ENCODE measurements at regions not wholly inside any gene's neighbourhood (a gene's known extent, or its start where the extent isn't known, plus 50 kb on each side); places are given as distances from the start of the nearest gene placed in this dataset.

GRCh38 chr10:2888403-2889004 is 178.8 kb upstream of the PFKP start:
- H2AFZ ChIP-seq (ENCODE audit: low read depth, low read length, severe bottlenecking) = no peak overlapping the region
- no peaks in the 10 kb centered on the region for H4K20me1 ChIP-seq (ENCODE audit: low read depth, low read length)
- H3K27me3 ChIP-seq (ENCODE audit: low read length) = no peaks in the 10 kb centered on the region
- H3K9me3 ChIP-seq (ENCODE audit: insufficient read depth, low read length) = no peaks in the 10 kb centered on the region
- H3K4me3 ChIP-seq (ENCODE audit: insufficient read depth, low read length, poor library complexity, severe bottlenecking) = no peak overlapping the region
- no peaks in the 10 kb centered on the region for H3F3A ChIP-seq (ENCODE audit: insufficient read depth)
- no peak overlapping the region for H3K4me2 ChIP-seq (ENCODE audit: low read depth, low read length, poor library complexity, severe bottlenecking)
- no peak overlapping the region for H3K9ac ChIP-seq (ENCODE audit: low read length)
- TF ChIP-seq CTCF (IDR thresholded peaks at IDR 0.05; ENCODE audit: insufficient read depth, low read length, poor library complexity, severe bottlenecking) (no peak), EZH2phosphoT487 (conservative IDR thresholded peaks at IDR 0.05; ENCODE audit: low read length) (no peak)
- no peaks in the 10 kb centered on the region for H3K79me2 ChIP-seq (ENCODE audit: insufficient read depth, low read length)
- no peaks in the 10 kb centered on the region for H3K9me2 ChIP-seq (replicated peaks; ENCODE audit: insufficient read depth, low read length)
- no peaks in the 10 kb centered on the region for H3K36me3 ChIP-seq (ENCODE audit: low read length)
- no peak overlapping the region for H3K27ac ChIP-seq (ENCODE audit: low read depth, low read length)

- no peaks in the 10 kb centered on the region for H3K36me3 ChIP-seq (ENCODE audit: low read length)
- H3K4me2 ChIP-seq (ENCODE audit: low read depth, low read length, poor library complexity, severe bottlenecking) = no peak overlapping the region
- no peaks in the 10 kb centered on the region for H4K20me1 ChIP-seq (ENCODE audit: low read depth, low read length)
- H3F3A ChIP-seq (ENCODE audit: insufficient read depth) = no peaks in the 10 kb centered on the region
- no peak overlapping the region for H3K27ac ChIP-seq (ENCODE audit: low read depth, low read length)
- H3K4me3 ChIP-seq (ENCODE audit: insufficient read depth, low read length, poor library complexity, severe bottlenecking) = no peak overlapping the region
- H2AFZ ChIP-seq (ENCODE audit: low read depth, low read length, severe bottlenecking) = no peak overlapping the region
- H3K27me3 ChIP-seq (ENCODE audit: low read length) = no peaks in the 10 kb centered on the region
- H3K79me2 ChIP-seq (ENCODE audit: insufficient read depth, low read length) = no peaks in the 10 kb centered on the region
- H3K9me2 ChIP-seq (replicated peaks; ENCODE audit: insufficient read depth, low read length) = no peaks in the 10 kb centered on the region
- no peaks in the 10 kb centered on the region for H3K9me3 ChIP-seq (ENCODE audit: insufficient read depth, low read length)
- TF ChIP-seq CTCF (IDR thresholded peaks at IDR 0.05; ENCODE audit: insufficient read depth, low read length, poor library complexity, severe bottlenecking) (no peak), EZH2phosphoT487 (conservative IDR thresholded peaks at IDR 0.05; ENCODE audit: low read length) (no peak)
- H3K9ac ChIP-seq (ENCODE audit: low read length) = no peak overlapping the region
Observed at GRCh38 chr10:2887391-2888070, 179.8 kb upstream of the PFKP start.

- Histone ChIP-seq H3K9me3 (ENCODE audit: insufficient read depth, low read length) (no peaks in the 10 kb centered on the region), H4K20me1 (ENCODE audit: low read depth, low read length) (no peaks in the 10 kb centered on the region), H2AFZ (ENCODE audit: low read depth, low read length, severe bottlenecking) (no peak overlapping the region), H3K27ac (ENCODE audit: low read depth, low read length) (no peak overlapping the region), H3K27me3 (ENCODE audit: low read length) (no peaks in the 10 kb centered on the region), H3K36me3 (ENCODE audit: low read length) (no peaks in the 10 kb centered on the region), H3K9ac (ENCODE audit: low read length) (no peak overlapping the region), H3K4me3 (ENCODE audit: insufficient read depth, low read length, poor library complexity, severe bottlenecking) (no peak overlapping the region), H3F3A (ENCODE audit: insufficient read depth) (no peaks in the 10 kb centered on the region), H3K9me2 (replicated peaks; ENCODE audit: insufficient read depth, low read length) (no peaks in the 10 kb centered on the region), H3K4me2 (ENCODE audit: low read depth, low read length, poor library complexity, severe bottlenecking) (no peak overlapping the region), H3K79me2 (ENCODE audit: insufficient read depth, low read length) (no peaks in the 10 kb centered on the region)
- TF ChIP-seq EZH2phosphoT487 (conservative IDR thresholded peaks at IDR 0.05; ENCODE audit: low read length) (no peak), CTCF (IDR thresholded peaks at IDR 0.05; ENCODE audit: insufficient read depth, low read length, poor library complexity, severe bottlenecking) (no peak)
Observed at GRCh38 chr10:2886662-2887061, 180.7 kb upstream of the PFKP start.

Data from SU-DHL-6 (cell line).